Lung (tissue), 11 donors: ENCODE measurements at regions not wholly inside any gene's neighbourhood (a gene's known extent, or its start where the extent isn't known, plus 50 kb on each side); places are given as distances from the start of the nearest gene placed in this dataset.

Experiments used
- ATAC-seq: fragments of 200-7000 bp; cut with Tn5 transposase; one replicate; pipeline ENCODE4 v1.9.1; 2020; ENCODE audit warnings: moderate number of reproducible peaks; ENCODE audit not compliant: insufficient read depth, low FRiP score
- DNase-seq, 3 donors: peaks; one replicate each; pipeline ENCODE4 v3.0.0-alpha.2; 2013 to 2017
- H3K27ac ChIP-seq, 2 donors: one replicate each; pipeline ENCODE4 v1.5.1; 2013; ENCODE audit warnings: mild to moderate bottlenecking in 2 of 2, moderate library complexity in 2 of 2, control low read depth in 1 of 2, inconsistent platforms in 1 of 2, low read depth in 1 of 2, low read length in 1 of 2
- H3K27me3 ChIP-seq, 3 donors: one replicate each; pipeline ENCODE4 v1.5.1; 2013; ENCODE audit warnings: low read length in 2 of 3; ENCODE audit not compliant: control insufficient read depth in 3 of 3, insufficient read depth in 3 of 3
- H3K36me3 ChIP-seq, 4 donors: one replicate each; pipeline ENCODE4 v1.5.1; 2013; ENCODE audit warnings: low read length in 4 of 4, mild to moderate bottlenecking in 1 of 4, moderate library complexity in 1 of 4; ENCODE audit not compliant: control insufficient read depth in 4 of 4, insufficient read depth in 4 of 4
- H3K4me1 ChIP-seq, 5 donors: one replicate each; pipeline ENCODE4 v1.5.1; 2013; ENCODE audit warnings: low read length in 5 of 5, mild to moderate bottlenecking in 2 of 5, moderate library complexity in 1 of 5; ENCODE audit not compliant: control insufficient read depth in 5 of 5, insufficient read depth in 5 of 5
- H3K4me3 ChIP-seq: one replicate; pipeline ENCODE4 v1.5.1; 2013; ENCODE audit warnings: mild to moderate bottlenecking, control low read depth, moderate library complexity
- H3K9ac ChIP-seq, 2 donors: one replicate each; pipeline ENCODE4 v1.5.1; 2013; ENCODE audit warnings: low read length in 2 of 2, control low read depth in 1 of 2; ENCODE audit not compliant: insufficient read depth in 1 of 2
- H3K9me3 ChIP-seq, 4 donors: one replicate each; pipeline ENCODE4 v1.5.1; 2013; ENCODE audit warnings: low read length in 3 of 4, mild to moderate bottlenecking in 1 of 4, moderate library complexity in 1 of 4; ENCODE audit not compliant: control insufficient read depth in 4 of 4, insufficient read depth in 3 of 4
- WGBS, 2 donors: extraction: QIAGEN DNeasy Blood & Tissue Kit; methylation state at CpG; one replicate each; pipeline ENCODE4 v1.1.7; 2013; 5-methylcytosine and 5-hydroxymethylcytosine counted together
- TF ChIP-seq, protein P1 (sequence below): IDR thresholded peaks from 2 replicates; pipeline ENCODE4 v1.5.1; 2012; ENCODE audit warnings: mild to moderate bottlenecking; ENCODE audit errors: control extremely low read depth, extremely low read depth
- donor health status: control.
- donor health status: control.
- donor health status: Bipolar disorder and iron deficiency.
- donor health status: healthy.
- donor health status: DM: yes; HTN: yes; CAD: no.

- TF ChIP-seq, protein P1, sequence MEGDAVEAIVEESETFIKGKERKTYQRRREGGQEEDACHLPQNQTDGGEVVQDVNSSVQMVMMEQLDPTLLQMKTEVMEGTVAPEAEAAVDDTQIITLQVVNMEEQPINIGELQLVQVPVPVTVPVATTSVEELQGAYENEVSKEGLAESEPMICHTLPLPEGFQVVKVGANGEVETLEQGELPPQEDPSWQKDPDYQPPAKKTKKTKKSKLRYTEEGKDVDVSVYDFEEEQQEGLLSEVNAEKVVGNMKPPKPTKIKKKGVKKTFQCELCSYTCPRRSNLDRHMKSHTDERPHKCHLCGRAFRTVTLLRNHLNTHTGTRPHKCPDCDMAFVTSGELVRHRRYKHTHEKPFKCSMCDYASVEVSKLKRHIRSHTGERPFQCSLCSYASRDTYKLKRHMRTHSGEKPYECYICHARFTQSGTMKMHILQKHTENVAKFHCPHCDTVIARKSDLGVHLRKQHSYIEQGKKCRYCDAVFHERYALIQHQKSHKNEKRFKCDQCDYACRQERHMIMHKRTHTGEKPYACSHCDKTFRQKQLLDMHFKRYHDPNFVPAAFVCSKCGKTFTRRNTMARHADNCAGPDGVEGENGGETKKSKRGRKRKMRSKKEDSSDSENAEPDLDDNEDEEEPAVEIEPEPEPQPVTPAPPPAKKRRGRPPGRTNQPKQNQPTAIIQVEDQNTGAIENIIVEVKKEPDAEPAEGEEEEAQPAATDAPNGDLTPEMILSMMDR: no peak
- no peaks in the 10 kb centered on the region for H3K4me1 ChIP-seq
- H3K4me3 ChIP-seq: no peak overlapping the region
- DNase-seq (no peak), ATAC-seq (no peak)
- no peaks in the 10 kb centered on the region for H3K9me3 ChIP-seq
- H3K36me3 ChIP-seq: no peaks in the 10 kb centered on the region
- no peak overlapping the region for H3K9ac ChIP-seq
- no peak overlapping the region for H3K27ac ChIP-seq
- WGBS, 2 donors: 81 to 83% methylated on average over 2 of the region's 2 CpGs
- H3K27me3 ChIP-seq: no peaks in the 10 kb centered on the region
Observed at GRCh38 chr5:166045961-166046360, 2245.5 kb upstream of the WWC1 start.

- no peaks in the 10 kb centered on the region for H3K4me1 ChIP-seq
- H3K4me3 ChIP-seq: no peak overlapping the region
- no peak overlapping the region for H3K27ac ChIP-seq
- H3K36me3 ChIP-seq: no peaks in the 10 kb centered on the region
- TF ChIP-seq, protein P1: no peak
- H3K9ac ChIP-seq: no peak overlapping the region
- DNase-seq (no peak), ATAC-seq (no peak)
- no peaks in the 10 kb centered on the region for H3K27me3 ChIP-seq
- WGBS, 2 donors: 58 to 64% methylated on average over 1 of the region's 1 CpG
- no peaks in the 10 kb centered on the region for H3K9me3 ChIP-seq
Observed at GRCh38 chr5:166046956-166047355, 2244.5 kb upstream of the WWC1 start.

GRCh38 chr5:166050531-166050930, 2240.9 kb upstream of the WWC1 start:
- no peak overlapping the region for H3K4me3 ChIP-seq
- ATAC-seq: no peak
- H3K4me1 ChIP-seq: no peaks in the 10 kb centered on the region
- no peaks in the 10 kb centered on the region for H3K36me3 ChIP-seq
- no peaks in the 10 kb centered on the region for H3K9me3 ChIP-seq
- 88 to 89% methylated on average over 4 of the region's 4 CpGs for WGBS, 2 donors
- TF ChIP-seq, protein P1: no peak
- no peak overlapping the region for H3K27ac ChIP-seq
- no peak for DNase-seq
- no peaks in the 10 kb centered on the region for H3K27me3 ChIP-seq
- no peak overlapping the region for H3K9ac ChIP-seq

GRCh38 chr5:166058660-166059059, 2232.8 kb upstream of the WWC1 start:
- H3K27ac ChIP-seq: no peak overlapping the region
- H3K4me1 ChIP-seq: no peaks in the 10 kb centered on the region
- H3K27me3 ChIP-seq: no peaks in the 10 kb centered on the region
- H3K36me3 ChIP-seq: no peaks in the 10 kb centered on the region
- 92 to 93% methylated on average over 5 of the region's 5 CpGs for WGBS, 2 donors
- ATAC-seq: no peak
- no peaks in the 10 kb centered on the region for H3K9me3 ChIP-seq
- no peak overlapping the region for H3K9ac ChIP-seq
- no peak overlapping the region for H3K4me3 ChIP-seq
- TF ChIP-seq, protein P1: no peak
- no peak for DNase-seq
